Thyroid gland (tissue), 4 donors: ENCODE measurements at regions not wholly inside any gene's neighbourhood (a gene's known extent, or its start where the extent isn't known, plus 50 kb on each side); places are given as distances from the start of the nearest gene placed in this dataset.

ENCODE experiments used
- CTCF ChIP-seq, 6 experiments: fragments of 200-600 bp in 3 of 6; fragments of 450-650 bp in 3 of 6; sonication (generic) in 3 of 6; IDR thresholded peaks; one replicate each; pipeline ENCODE4 v1.5.1; 2016 to 2019; ENCODE audit warnings: antibody characterized with exemption in 6 of 6, mild to moderate bottlenecking in 2 of 6, inconsistent platforms in 1 of 6, moderate library complexity in 1 of 6
- POLR2A ChIP-seq, 2 donors: fragments of 450-650 bp; IDR thresholded peaks; one replicate each; pipeline ENCODE4 v1.6.1; 2017; ENCODE audit warnings: antibody characterized with exemption in 2 of 2, mild to moderate bottlenecking in 2 of 2, moderate library complexity in 1 of 2

GRCh38 chr3:193869221-193870201 is 266.4 kb upstream of the HES1 start:
- no peak for TF ChIP-seq CTCF (IDR thresholded peaks at IDR 0.05)
- no peak for TF ChIP-seq POLR2A (IDR thresholded peaks at IDR 0.05)
